Esophagus squamous epithelium (tissue), 5 donors: ENCODE measurements at regions not wholly inside any gene's neighbourhood (a gene's known extent, or its start where the extent isn't known, plus 50 kb on each side); places are given as distances from the start of the nearest gene placed in this dataset.

Experiments
- DNase-seq: peaks from one replicate; lab custom pipeline; 2025; lab: John Stamatoyannopoulos, UW
- H3K27ac ChIP-seq, 4 donors: fragments of 200-600 bp; sonication (generic); one replicate each; pipeline ENCODE4 v1.5.1; 2016 to 2019; ENCODE audit warnings: mild to moderate bottlenecking in 1 of 4
- H3K27me3 ChIP-seq, 4 donors: fragments of 200-600 bp; sonication (generic); 1 replicate in 3 of 4; 2 replicates in 1 of 4; pipeline versions ENCODE4 v1.5.1 to v1.6.0; 2017 to 2021; ENCODE audit warnings: antibody characterized with exemption in 1 of 4
- H3K36me3 ChIP-seq, 3 donors: fragments of 200-600 bp; sonication (generic); one replicate each; pipeline ENCODE4 v1.5.1; 2016 to 2019
- H3K4me1 ChIP-seq, 3 donors: fragments of 200-600 bp; sonication (generic); one replicate each; pipeline ENCODE4 v1.5.1; 2017 to 2019
- H3K4me3 ChIP-seq, 4 donors: fragments of 200-600 bp; sonication (generic); 1 replicate in 3 of 4; 2 replicates in 1 of 4; pipeline ENCODE4 v1.5.1; 2016 to 2019; ENCODE audit warnings: mild to moderate bottlenecking in 2 of 4, moderate library complexity in 1 of 4
- H3K9me3 ChIP-seq, 3 donors: fragments of 200-600 bp; sonication (generic); one replicate each; pipeline ENCODE4 v1.5.1; 2016 to 2019
- CTCF ChIP-seq, 6 experiments: fragments of 450-650 bp in 4 of 6; fragments of 200-600 bp in 2 of 6; sonication (generic) in 2 of 6; IDR thresholded peaks; one replicate each; pipeline ENCODE4 v1.5.1; 2016 to 2019; ENCODE audit warnings: antibody characterized with exemption in 6 of 6, mild to moderate bottlenecking in 4 of 6, moderate library complexity in 4 of 6
- POLR2A ChIP-seq, 4 donors: fragments of 450-650 bp; IDR thresholded peaks; one replicate each; pipeline ENCODE4 v1.6.1; 2017; ENCODE audit warnings: antibody characterized with exemption in 4 of 4, mild to moderate bottlenecking in 4 of 4, moderate library complexity in 3 of 4
- WGBS, 2 donors: methylation state at CpG; one replicate each; pipeline ENCODE4 v1.1.5; 2018; 5-methylcytosine and 5-hydroxymethylcytosine counted together
- intact Hi-C: fragments of 100-400 bp; cut with DNase I; formaldehyde crosslinking; loops from one replicate; pipeline ENCODE4 v1.15.0; 2022
- donor health status: DM: yes; HTN: yes; CAD: no.

GRCh38 chr11:70505331-70505731 lies 107.0 kb downstream of the CTTN start:
- Histone ChIP-seq H3K36me3 (no peaks in the 10 kb centered on the region), H3K9me3 (no peaks in the 10 kb centered on the region), H3K27ac (no peak overlapping the region), H3K27me3 (peaks cover 0 to 9% (median 0%) of the 10 kb centered on the region in 4 donors), H3K4me3 (no peak overlapping the region), H3K4me1 (no peaks in the 10 kb centered on the region)
- WGBS, 2 donors = 69% methylated on average over 5 of the region's 11 CpGs; no CpG with 5 or more reads in 1 of the 2 donors
- intact Hi-C loops = no loop called here
- TF ChIP-seq POLR2A (IDR thresholded peaks at IDR 0.05) (no peak), CTCF (IDR thresholded peaks at IDR 0.05) (no peak)
- DNase-seq = no peak

DNA sequence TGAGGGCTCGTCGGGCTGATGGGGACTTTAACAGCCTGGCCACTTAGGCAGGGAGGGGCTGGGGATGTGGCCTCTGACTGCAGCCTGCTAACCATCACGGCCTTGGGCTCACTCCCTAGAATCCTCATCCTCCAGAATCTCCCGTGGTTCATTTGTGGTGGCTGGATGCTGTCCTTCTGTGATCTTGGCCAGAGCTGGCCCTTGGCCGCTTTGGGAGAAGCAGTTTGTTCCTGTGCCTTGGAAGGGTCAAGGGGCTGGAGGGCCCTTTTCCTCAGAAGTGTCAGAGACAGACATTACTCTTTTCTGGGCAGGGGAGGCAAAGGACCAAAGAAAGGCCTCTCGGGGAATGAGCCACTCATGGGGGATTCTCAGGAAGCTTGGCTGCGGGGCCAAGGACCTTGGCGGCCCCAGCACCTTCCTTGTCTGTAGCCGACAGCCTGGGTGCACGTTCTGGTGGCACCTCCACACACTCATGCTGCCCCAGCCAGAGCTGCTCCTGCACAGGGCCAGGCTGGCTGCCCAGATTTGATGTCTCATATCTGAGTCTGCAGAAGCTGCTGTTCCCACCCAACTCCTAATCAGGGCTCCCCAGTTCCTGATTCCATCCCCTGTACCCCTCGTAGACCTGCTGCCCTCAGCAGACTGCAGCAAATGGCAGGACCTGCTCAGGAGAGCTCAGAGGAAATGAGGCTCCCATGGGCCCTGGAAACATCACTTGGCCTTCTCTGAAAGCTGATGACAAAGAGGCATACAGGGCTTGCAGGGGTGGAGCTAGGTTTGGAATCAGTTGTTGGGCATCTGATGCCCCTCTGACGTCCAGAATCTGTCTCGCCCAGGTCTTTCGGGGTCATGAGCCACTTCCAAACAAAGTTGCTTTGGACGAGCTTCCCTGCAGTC lies 107.7 kb downstream of the CTTN start:
- Histone ChIP-seq H3K9me3 (no peaks in the 10 kb centered on the region), H3K4me3 (no peak overlapping the region), H3K4me1 (no peaks in the 10 kb centered on the region), H3K27ac (no peak overlapping the region), H3K27me3 (peaks cover 0 to 9% (median 0%) of the 10 kb centered on the region in 4 donors), H3K36me3 (no peaks in the 10 kb centered on the region)
- TF ChIP-seq CTCF (IDR thresholded peaks at IDR 0.05) (no peak), POLR2A (IDR thresholded peaks at IDR 0.05) (no peak)
- no peak for DNase-seq
- intact Hi-C loops = no loop called here
- WGBS, 2 donors = 71 to 81% methylated on average over 8 of the region's 15 CpGs

- Histone ChIP-seq H3K27ac (no peak overlapping the region), H3K4me3 (no peak overlapping the region), H3K4me1 (no peaks in the 10 kb centered on the region), H3K36me3 (no peaks in the 10 kb centered on the region), H3K9me3 (no peaks in the 10 kb centered on the region), H3K27me3 (peaks cover 0 to 9% (median 0%) of the 10 kb centered on the region in 4 donors)
- no peak for TF ChIP-seq POLR2A (IDR thresholded peaks at IDR 0.05)
- no peak for TF ChIP-seq CTCF (IDR thresholded peaks at IDR 0.05)
- intact Hi-C loops = no loop called here
- DNase-seq = no peak
- 33 to 54% methylated on average over 1 to 3 of the region's 5 CpGs for whole genome bisulfite sequencing, 2 donors
Observed at GRCh38 chr11:70506658-70506970, 108.3 kb downstream of the CTTN start.

DNA sequence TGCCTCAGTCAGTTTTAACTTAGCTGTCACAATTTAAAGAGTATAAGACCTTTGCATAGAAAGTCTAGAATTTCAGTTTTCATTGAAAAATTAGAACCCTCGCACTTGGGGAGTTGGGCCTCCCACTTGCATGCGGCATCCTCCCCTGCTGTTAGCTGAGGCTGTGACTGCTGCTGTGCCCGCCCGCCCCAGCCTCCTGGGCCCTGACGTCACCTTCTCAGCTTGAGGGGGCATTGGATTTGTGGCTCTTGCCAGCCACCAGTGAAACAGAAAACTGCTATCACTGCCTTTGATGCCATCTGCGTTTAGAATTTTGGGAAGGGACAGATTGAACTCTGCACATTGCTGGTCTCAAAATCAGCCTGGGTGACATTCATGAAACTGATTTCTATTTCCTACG lies 108.7 kb downstream of the CTTN start:
- Histone ChIP-seq H3K4me1 (no peaks in the 10 kb centered on the region), H3K9me3 (peaks cover 0 to under 1% (median 0%) of the 10 kb centered on the region in 3 donors), H3K36me3 (no peaks in the 10 kb centered on the region), H3K4me3 (no peak overlapping the region), H3K27ac (no peak overlapping the region), H3K27me3 (peaks cover 0 to 9% (median 0%) of the 10 kb centered on the region in 4 donors)
- no peak for TF ChIP-seq CTCF (IDR thresholded peaks at IDR 0.05)
- no peak for TF ChIP-seq POLR2A (IDR thresholded peaks at IDR 0.05)
- no peak for DNase-seq
- WGBS, 2 donors = 77 to 85% methylated on average over 5 to 6 of the region's 7 CpGs
- intact Hi-C loops = no loop called here

DNA sequence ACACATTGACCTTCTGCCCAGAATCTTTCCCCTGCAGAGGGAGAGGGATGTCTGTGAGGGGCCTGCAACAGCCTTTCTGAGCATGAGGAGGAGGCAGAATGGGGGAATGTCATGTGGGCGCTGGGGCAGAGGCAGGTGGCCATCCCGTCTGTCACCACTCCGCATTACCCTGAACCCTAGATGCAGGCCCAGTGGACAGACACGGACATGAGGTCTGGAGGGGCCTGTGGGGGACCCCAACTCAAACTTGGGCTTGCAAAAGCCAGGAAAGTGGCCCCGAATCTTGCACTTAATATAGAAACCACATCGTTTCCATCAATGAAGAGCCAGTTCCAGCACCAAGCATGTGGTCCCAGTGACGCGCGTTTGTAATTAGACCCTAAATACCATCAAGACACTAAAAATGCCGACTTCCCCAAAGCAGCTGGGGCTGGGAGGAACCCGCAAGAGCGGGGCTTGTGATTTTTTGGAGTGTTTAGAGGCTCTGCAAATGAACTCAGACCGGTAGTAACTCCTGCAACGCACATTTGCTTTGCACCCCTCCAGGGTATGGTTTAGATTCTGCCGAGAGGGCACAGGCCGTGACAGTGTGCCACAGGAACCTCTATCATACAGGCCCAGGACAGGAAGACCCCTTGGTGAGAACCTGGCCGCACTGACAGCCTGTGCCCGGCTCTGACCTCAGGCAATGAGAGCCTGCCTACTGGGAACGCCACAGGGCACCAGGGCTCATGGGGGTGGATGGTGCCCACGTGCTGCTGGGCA lies 109.3 kb downstream of the CTTN start:
- no peaks in the 10 kb centered on the region for H3K4me1 ChIP-seq
- no peak overlapping the region for H3K27ac ChIP-seq
- TF ChIP-seq POLR2A (IDR thresholded peaks at IDR 0.05) = no peak
- no peak for TF ChIP-seq CTCF (IDR thresholded peaks at IDR 0.05)
- no peak for DNase-seq
- H3K4me3 ChIP-seq = no peak overlapping the region
- H3K27me3 ChIP-seq = peaks cover 0 to 9% (median 0%) of the 10 kb centered on the region in 4 donors
- peaks cover 0 to 8% (median 3%) of the 10 kb centered on the region in 3 donors for H3K9me3 ChIP-seq
- intact Hi-C loops = no loop called here
- no peaks in the 10 kb centered on the region for H3K36me3 ChIP-seq
- 74 to 95% methylated on average over 7 to 11 of the region's 20 CpGs for WGBS, 2 donors
